ENCODE measurements at regions not wholly inside any gene's neighbourhood (a gene's known extent, or its start where the extent isn't known, plus 50 kb on each side); places are given as distances from the start of the nearest gene placed in this dataset.

DNA sequence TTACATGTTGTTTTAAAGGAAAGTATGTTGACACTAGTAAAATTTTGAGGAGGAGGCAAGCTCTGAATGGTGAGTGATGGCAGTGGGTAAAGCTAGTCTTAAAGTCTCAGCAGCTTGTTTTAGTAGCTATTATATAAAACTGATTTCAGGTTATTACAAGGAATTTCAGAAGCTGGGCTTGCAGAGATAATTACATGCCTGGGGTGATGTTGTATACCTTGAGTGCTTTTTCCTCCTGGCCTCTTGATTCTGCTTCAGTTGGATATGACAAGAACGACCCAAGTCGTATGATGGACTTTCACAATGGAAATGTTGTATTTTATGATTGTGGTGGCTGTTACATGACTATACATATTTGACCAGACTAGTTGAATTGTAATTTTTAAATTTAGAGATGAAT, 175.5 kb upstream of the ADGRL3 start:
- TF ChIP-seq, protein P1, sequence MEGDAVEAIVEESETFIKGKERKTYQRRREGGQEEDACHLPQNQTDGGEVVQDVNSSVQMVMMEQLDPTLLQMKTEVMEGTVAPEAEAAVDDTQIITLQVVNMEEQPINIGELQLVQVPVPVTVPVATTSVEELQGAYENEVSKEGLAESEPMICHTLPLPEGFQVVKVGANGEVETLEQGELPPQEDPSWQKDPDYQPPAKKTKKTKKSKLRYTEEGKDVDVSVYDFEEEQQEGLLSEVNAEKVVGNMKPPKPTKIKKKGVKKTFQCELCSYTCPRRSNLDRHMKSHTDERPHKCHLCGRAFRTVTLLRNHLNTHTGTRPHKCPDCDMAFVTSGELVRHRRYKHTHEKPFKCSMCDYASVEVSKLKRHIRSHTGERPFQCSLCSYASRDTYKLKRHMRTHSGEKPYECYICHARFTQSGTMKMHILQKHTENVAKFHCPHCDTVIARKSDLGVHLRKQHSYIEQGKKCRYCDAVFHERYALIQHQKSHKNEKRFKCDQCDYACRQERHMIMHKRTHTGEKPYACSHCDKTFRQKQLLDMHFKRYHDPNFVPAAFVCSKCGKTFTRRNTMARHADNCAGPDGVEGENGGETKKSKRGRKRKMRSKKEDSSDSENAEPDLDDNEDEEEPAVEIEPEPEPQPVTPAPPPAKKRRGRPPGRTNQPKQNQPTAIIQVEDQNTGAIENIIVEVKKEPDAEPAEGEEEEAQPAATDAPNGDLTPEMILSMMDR (conservative IDR thresholded peaks at IDR 0.05; ENCODE audit: low read depth in 2 of 2) = no peak
- TF ChIP-seq, protein P2, sequence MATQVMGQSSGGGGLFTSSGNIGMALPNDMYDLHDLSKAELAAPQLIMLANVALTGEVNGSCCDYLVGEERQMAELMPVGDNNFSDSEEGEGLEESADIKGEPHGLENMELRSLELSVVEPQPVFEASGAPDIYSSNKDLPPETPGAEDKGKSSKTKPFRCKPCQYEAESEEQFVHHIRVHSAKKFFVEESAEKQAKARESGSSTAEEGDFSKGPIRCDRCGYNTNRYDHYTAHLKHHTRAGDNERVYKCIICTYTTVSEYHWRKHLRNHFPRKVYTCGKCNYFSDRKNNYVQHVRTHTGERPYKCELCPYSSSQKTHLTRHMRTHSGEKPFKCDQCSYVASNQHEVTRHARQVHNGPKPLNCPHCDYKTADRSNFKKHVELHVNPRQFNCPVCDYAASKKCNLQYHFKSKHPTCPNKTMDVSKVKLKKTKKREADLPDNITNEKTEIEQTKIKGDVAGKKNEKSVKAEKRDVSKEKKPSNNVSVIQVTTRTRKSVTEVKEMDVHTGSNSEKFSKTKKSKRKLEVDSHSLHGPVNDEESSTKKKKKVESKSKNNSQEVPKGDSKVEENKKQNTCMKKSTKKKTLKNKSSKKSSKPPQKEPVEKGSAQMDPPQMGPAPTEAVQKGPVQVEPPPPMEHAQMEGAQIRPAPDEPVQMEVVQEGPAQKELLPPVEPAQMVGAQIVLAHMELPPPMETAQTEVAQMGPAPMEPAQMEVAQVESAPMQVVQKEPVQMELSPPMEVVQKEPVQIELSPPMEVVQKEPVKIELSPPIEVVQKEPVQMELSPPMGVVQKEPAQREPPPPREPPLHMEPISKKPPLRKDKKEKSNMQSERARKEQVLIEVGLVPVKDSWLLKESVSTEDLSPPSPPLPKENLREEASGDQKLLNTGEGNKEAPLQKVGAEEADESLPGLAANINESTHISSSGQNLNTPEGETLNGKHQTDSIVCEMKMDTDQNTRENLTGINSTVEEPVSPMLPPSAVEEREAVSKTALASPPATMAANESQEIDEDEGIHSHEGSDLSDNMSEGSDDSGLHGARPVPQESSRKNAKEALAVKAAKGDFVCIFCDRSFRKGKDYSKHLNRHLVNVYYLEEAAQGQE (IDR thresholded peaks at IDR 0.05; ENCODE audit: unreplicated experiment) = no peak
- no peak for TF ChIP-seq EZH2phosphoT487 (IDR thresholded peaks at IDR 0.05; ENCODE audit: unreplicated experiment)
- TF ChIP-seq JUNB (IDR thresholded peaks at IDR 0.05; ENCODE audit: unreplicated experiment) = no peak
- no peak for TF ChIP-seq ZNF114 (CRISPR knock-in tag; IDR thresholded peaks at IDR 0.05)
